Esophagus (tissue), 2 donors: ENCODE measurements at regions not wholly inside any gene's neighbourhood (a gene's known extent, or its start where the extent isn't known, plus 50 kb on each side); places are given as distances from the start of the nearest gene placed in this dataset.

ENCODE experiments used
- H3K27ac ChIP-seq, 2 donors: one replicate each; pipeline ENCODE4 v1.5.1; 2013; ENCODE audit warnings: low read depth in 2 of 2, mild to moderate bottlenecking in 2 of 2, inconsistent platforms in 1 of 2, low read length in 1 of 2, moderate library complexity in 1 of 2
- H3K27me3 ChIP-seq, 2 donors: one replicate each; pipeline ENCODE4 v1.6.1; 2013; ENCODE audit warnings: low read length in 2 of 2, control low read depth in 1 of 2, mild to moderate bottlenecking in 1 of 2; ENCODE audit not compliant: insufficient read depth in 2 of 2, control insufficient read depth in 1 of 2
- H3K36me3 ChIP-seq, 2 donors: one replicate each; pipeline ENCODE4 v1.6.1; 2013; ENCODE audit warnings: low read length in 1 of 2; ENCODE audit not compliant: control insufficient read depth in 2 of 2, insufficient read depth in 2 of 2
- H3K4me1 ChIP-seq, 2 donors: one replicate each; pipeline ENCODE4 v1.6.1; 2013; ENCODE audit warnings: low read length in 1 of 2; ENCODE audit not compliant: control insufficient read depth in 2 of 2, insufficient read depth in 2 of 2
- H3K4me3 ChIP-seq, 2 donors: one replicate each; pipeline ENCODE4 v1.5.1; 2013; ENCODE audit warnings: low read length in 2 of 2, mild to moderate bottlenecking in 2 of 2, low read depth in 1 of 2, moderate library complexity in 1 of 2
- H3K9me3 ChIP-seq, 2 donors: one replicate each; pipeline ENCODE4 v1.6.1; 2013; ENCODE audit warnings: mild to moderate bottlenecking in 2 of 2, low read depth in 1 of 2, low read length in 1 of 2, moderate library complexity in 1 of 2; ENCODE audit not compliant: control insufficient read depth in 2 of 2, insufficient read depth in 1 of 2
- WGBS, 2 donors: extraction: QIAGEN DNeasy Blood & Tissue Kit; methylation state at CpG; one replicate each; pipeline ENCODE4 v1.1.7; 2013; 5-methylcytosine and 5-hydroxymethylcytosine counted together
- donor health status: healthy with polysubstance abuse.
- donor health status: Bipolar disorder and iron deficiency.

- no peak overlapping the region for H3K27ac ChIP-seq
- no peaks in the 10 kb centered on the region for H3K4me1 ChIP-seq
- WGBS, 2 donors = 76 to 82% methylated on average over 16 of the region's 16 CpGs
- no peaks in the 10 kb centered on the region for H3K9me3 ChIP-seq
- peaks cover 0 to 2% of the 10 kb centered on the region in 2 donors for H3K36me3 ChIP-seq
- no peaks in the 10 kb centered on the region for H3K27me3 ChIP-seq
- H3K4me3 ChIP-seq = no peak overlapping the region
Observed at GRCh38 chr9:113664181-113664875, 200.8 kb downstream of the RGS3 start.

GRCh38 chr9:113665064-113665463, 201.5 kb downstream of the RGS3 start:
- no peak overlapping the region for H3K4me3 ChIP-seq
- peaks cover 0 to 2% of the 10 kb centered on the region in 2 donors for H3K36me3 ChIP-seq
- H3K27me3 ChIP-seq = no peaks in the 10 kb centered on the region
- no peaks in the 10 kb centered on the region for H3K9me3 ChIP-seq
- H3K4me1 ChIP-seq = no peaks in the 10 kb centered on the region
- WGBS, 2 donors = 88 to 100% methylated on average over 1 of the region's 1 CpG
- no peak overlapping the region for H3K27ac ChIP-seq

DNA sequence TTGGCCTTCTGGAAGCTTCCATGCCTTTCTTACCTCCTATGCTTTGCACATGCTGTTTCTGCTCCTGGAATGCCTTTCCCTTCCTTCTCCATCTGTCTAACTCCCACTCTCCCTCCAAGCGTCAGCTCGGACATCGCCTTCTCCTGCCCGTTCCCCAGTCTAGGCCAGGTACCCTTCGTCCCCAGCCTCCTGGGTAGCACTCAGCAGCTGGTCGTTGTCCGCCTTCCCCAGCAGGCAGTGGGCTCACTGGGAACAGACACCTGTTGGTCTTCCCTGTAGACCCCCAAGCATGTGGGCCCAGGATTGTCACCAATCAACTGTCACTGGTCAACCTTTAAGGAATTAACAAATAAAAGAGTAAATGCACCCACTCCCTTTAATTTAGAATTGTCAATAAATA, 202.2 kb downstream of the RGS3 start:
- Histone ChIP-seq H3K4me1 (no peaks in the 10 kb centered on the region), H3K4me3 (no peak overlapping the region), H3K9me3 (no peaks in the 10 kb centered on the region), H3K27me3 (no peaks in the 10 kb centered on the region), H3K27ac (no peak overlapping the region), H3K36me3 (peaks cover 0 to 2% of the 10 kb centered on the region in 2 donors)
- WGBS, 2 donors = 92 to 95% methylated on average over 7 of the region's 7 CpGs

DNA sequence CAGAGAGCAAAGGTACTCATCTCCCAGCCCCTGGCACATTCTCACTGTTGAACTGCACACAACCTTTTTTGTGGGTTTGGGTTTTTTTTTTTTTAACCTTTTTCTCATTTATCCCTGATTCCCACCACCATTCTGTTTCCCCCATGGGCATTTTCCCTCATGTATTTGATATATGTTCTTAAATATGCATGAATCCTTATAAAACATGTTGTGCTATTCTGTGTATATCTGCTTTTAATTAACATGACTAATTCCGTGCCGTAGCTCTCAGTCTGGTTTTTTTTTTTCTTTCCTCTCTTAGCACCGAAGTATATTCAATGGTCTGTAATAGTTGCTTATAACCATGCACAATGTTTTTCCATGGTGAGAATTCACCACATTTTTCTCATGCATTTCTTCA, 204.5 kb downstream of the RGS3 start:
- WGBS, 2 donors = 73 to 81% methylated on average over 3 of the region's 3 CpGs
- H3K36me3 ChIP-seq = peaks cover 0 to 2% of the 10 kb centered on the region in 2 donors
- no peak overlapping the region for H3K4me3 ChIP-seq
- no peaks in the 10 kb centered on the region for H3K4me1 ChIP-seq
- no peak overlapping the region for H3K27ac ChIP-seq
- H3K9me3 ChIP-seq = no peaks in the 10 kb centered on the region
- no peaks in the 10 kb centered on the region for H3K27me3 ChIP-seq

GRCh38 chr9:113669522-113670115, 206.1 kb downstream of the RGS3 start:
- Histone ChIP-seq H3K27me3 (no peaks in the 10 kb centered on the region), H3K9me3 (no peaks in the 10 kb centered on the region), H3K36me3 (peaks cover 0 to 2% of the 10 kb centered on the region in 2 donors), H3K27ac (no peak overlapping the region), H3K4me3 (no peak overlapping the region), H3K4me1 (no peaks in the 10 kb centered on the region)
- 84% methylated on average over 4 of the region's 4 CpGs for WGBS, 2 donors

GRCh38 chr9:113673726-113674125, 202.4 kb upstream of the ZNF618 start:
- Histone ChIP-seq H3K27me3 (no peaks in the 10 kb centered on the region), H3K27ac (no peak overlapping the region), H3K4me3 (no peak overlapping the region), H3K36me3 (no peaks in the 10 kb centered on the region), H3K4me1 (no peaks in the 10 kb centered on the region), H3K9me3 (no peaks in the 10 kb centered on the region)
- WGBS, 2 donors = 74 to 87% methylated on average over 7 of the region's 7 CpGs

DNA sequence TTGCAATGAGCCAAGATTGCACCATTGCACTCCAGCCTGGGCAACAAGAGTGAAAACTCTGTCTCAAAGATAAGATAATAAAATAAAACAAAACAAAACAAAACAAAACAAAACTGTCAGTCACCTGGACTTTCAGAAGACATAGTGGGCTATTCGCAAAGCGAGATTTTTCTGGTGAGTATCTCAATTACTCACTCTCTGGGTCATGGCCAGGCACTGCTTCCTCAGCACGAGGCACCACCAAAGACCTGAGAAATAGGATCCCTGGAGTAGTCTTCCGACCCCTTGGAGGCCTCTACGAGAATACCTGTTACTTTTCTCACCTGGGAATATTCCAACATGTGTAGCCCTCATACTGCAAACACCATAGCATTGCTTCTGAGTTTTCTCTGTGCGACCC, 201.7 kb upstream of the ZNF618 start:
- Histone ChIP-seq H3K9me3 (no peaks in the 10 kb centered on the region), H3K36me3 (no peaks in the 10 kb centered on the region), H3K4me3 (no peak overlapping the region), H3K4me1 (no peaks in the 10 kb centered on the region), H3K27ac (no peak overlapping the region), H3K27me3 (no peaks in the 10 kb centered on the region)
- 71 to 82% methylated on average over 6 of the region's 6 CpGs for WGBS, 2 donors

DNA sequence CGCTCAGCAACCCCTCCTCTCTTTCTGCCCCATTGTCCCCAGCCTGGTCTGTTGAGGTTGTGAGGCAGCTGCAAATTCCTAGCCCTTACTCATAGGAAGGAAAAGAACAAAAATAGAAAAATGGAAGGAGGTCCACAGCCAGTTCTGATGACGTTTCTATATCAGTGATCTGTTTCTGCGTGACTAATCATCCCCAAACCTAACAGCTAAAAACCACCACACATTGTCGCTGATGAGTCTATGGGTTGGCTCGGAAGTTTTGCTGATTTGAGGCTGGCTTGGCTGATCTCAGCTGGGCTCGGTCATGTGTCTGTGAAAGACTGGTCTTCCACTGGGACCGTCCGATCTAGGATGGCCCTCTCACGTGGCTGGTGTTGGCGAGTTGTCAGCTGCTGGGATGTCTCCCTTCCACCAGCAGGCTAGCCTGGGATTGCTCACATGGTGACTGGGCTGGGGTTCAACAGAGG, 200.6 kb upstream of the ZNF618 start:
- 61 to 67% methylated on average over 10 of the region's 10 CpGs for WGBS, 2 donors
- H3K4me3 ChIP-seq = no peak overlapping the region
- no peaks in the 10 kb centered on the region for H3K4me1 ChIP-seq
- H3K27me3 ChIP-seq = no peaks in the 10 kb centered on the region
- no peaks in the 10 kb centered on the region for H3K9me3 ChIP-seq
- no peak overlapping the region for H3K27ac ChIP-seq
- H3K36me3 ChIP-seq = no peaks in the 10 kb centered on the region

DNA sequence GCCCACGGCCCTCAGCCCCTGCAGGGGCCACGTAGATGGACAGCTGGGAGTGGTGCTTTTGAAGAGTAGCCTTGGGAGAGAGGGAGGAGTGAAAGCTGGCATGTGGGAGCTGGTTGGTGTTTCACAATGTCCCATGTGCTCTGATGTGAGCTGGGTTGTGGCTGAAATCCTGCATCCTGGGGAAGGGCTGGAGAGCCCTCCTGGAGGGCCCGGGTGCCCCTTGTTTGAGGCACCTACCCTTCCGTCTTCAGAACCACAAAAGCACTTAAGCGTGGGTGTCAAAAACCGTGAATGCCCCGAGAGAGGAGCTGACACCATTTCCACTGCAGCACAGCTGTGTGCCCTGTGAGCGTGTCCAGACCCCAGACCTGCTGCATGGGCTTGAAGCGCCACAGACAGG, 199.1 kb upstream of the ZNF618 start:
- no peaks in the 10 kb centered on the region for H3K9me3 ChIP-seq
- H3K36me3 ChIP-seq = no peaks in the 10 kb centered on the region
- H3K27me3 ChIP-seq = no peaks in the 10 kb centered on the region
- no peak overlapping the region for H3K27ac ChIP-seq
- no peak overlapping the region for H3K4me3 ChIP-seq
- 68 to 74% methylated on average over 9 of the region's 9 CpGs for WGBS, 2 donors
- H3K4me1 ChIP-seq = no peaks in the 10 kb centered on the region

DNA sequence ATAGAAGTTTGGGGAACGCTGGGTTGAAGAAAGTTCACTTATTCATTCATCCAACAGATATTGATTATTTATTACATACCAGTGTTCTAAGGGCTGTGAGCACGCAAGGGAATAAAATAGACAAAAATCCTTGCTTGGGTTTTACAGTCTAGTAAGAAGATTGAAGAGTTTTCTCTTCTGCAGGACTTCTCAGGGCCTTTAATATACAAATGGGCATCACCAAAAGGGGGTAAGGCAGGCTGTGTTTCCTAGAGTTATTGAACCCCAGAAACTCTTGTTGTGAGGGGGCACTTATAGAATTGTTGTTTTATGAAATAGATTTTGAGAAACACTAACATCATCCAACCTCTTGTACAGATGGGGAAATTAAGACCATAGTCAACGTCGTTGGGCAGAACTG, 198.5 kb upstream of the ZNF618 start:
- Histone ChIP-seq H3K4me1 (no peaks in the 10 kb centered on the region), H3K36me3 (no peaks in the 10 kb centered on the region), H3K9me3 (no peaks in the 10 kb centered on the region), H3K4me3 (no peak overlapping the region), H3K27me3 (no peaks in the 10 kb centered on the region), H3K27ac (no peak overlapping the region)
- WGBS, 2 donors = 79 to 82% methylated on average over 4 of the region's 4 CpGs
